Hematopoietic multipotent progenitor cell (in vitro differentiated cells): ENCODE measurements at regions not wholly inside any gene's neighbourhood (a gene's known extent, or its start where the extent isn't known, plus 50 kb on each side); places are given as distances from the start of the nearest gene placed in this dataset. TPM values are rescaled to one million over a fixed set of nuclear protein-coding genes. Genes with fewer than 3 reads are reported as not detected.

Experiments used
- small RNA-seq: library from RNA; depleted of rRNA; stranded (forward); fragments of <200 nt; gene quantifications from one replicate; pipeline ENCODE3, GENCODE V24; 2012

Small RNA genes lying in the stretch of these regions (small RNA-seq; reads per million reads assigned to genes)
- not detected for gene AL359920.1
